GM12878 (cell line): ENCODE measurements at regions not wholly inside any gene's neighbourhood (a gene's known extent, or its start where the extent isn't known, plus 50 kb on each side); places are given as distances from the start of the nearest gene placed in this dataset.

Experiments
- ATAC-seq: fragments of 200-7000 bp; cut with Tn5 transposase; 3 replicates; pipeline ENCODE4 v1.9.1; 2020; ENCODE audit warnings: mild to moderate bottlenecking, moderate library complexity
- BruUV-seq: library from RNA; stranded (reverse); fragments of 400-500 nt; replicated peaks from 2 replicates; lab custom pipeline; 2021; lab: Mats Ljungman, UMichigan
- CTCF ChIA-PET: fragments of 300-600 bp; sonication (Branson Sonifier 250); formaldehyde crosslinking; extraction: SDS; loops from one replicate; lab custom pipeline; 2021; ENCODE audit warnings: inconsistent platforms; lab: Yijun Ruan, JAX
- POLR2A ChIA-PET: fragments of 350-600 bp; formaldehyde crosslinking; extraction: SDS; loops from one replicate; lab custom pipeline; 2021; ENCODE audit warnings: inconsistent platforms; lab: Charles Lee
- RAD21 ChIA-PET: fragments of 300-600 bp; sonication (Branson Sonifier 250); formaldehyde crosslinking; loops from one replicate; lab custom pipeline; 2023; ENCODE audit warnings: antibody characterized with exemption; ENCODE audit not compliant: unreplicated experiment; lab: Charles Lee
- SMC1A ChIA-PET: fragments of 300-600 bp; sonication (Branson Sonifier 250); formaldehyde crosslinking; loops from one replicate; lab custom pipeline; 2023; ENCODE audit not compliant: unreplicated experiment, uncharacterized antibody; lab: Charles Lee
- DNase-seq: peaks from one replicate; pipeline ENCODE4 v3.0.0-alpha.2; 2011; ENCODE audit warnings: low read depth, low spot score
- FAIRE-seq: peaks from 3 replicates; lab custom pipeline; 2011; peaks lifted over from hg19 to GRCh38; lab: Jason Lieb, UNC
- H2AFZ ChIP-seq: 2 replicates; pipeline ENCODE4 v1.6.0; 2011; ENCODE audit warnings: low read depth, low read length, control low read depth; ENCODE audit not compliant: control insufficient read depth
- H3K27ac ChIP-seq: 2 replicates; pipeline ENCODE4 v1.5.1; 2011; ENCODE audit warnings: control low read depth; ENCODE audit not compliant: control insufficient read depth, insufficient read depth
- H3K27me3 ChIP-seq, 2 experiments: replicated peaks in 1 of 2; 2 replicates each; pipeline versions ENCODE4 v1.6.0 to v1.6.1; 2011; ENCODE audit warnings: low read length in 1 of 2; ENCODE audit not compliant: control insufficient read depth in 2 of 2, insufficient read depth in 2 of 2
- H3K36me3 ChIP-seq, 2 experiments: 2 replicates each; pipeline ENCODE4 v1.5.1; 2011; ENCODE audit warnings: low read length in 1 of 2; ENCODE audit not compliant: control insufficient read depth in 2 of 2, insufficient read depth in 2 of 2
- H3K4me1 ChIP-seq: 2 replicates; pipeline ENCODE4 v1.6.1; 2011; ENCODE audit warnings: mild to moderate bottlenecking, low read length, moderate library complexity, mixed read lengths; ENCODE audit not compliant: control insufficient read depth, insufficient read depth
- H3K4me2 ChIP-seq: 2 replicates; pipeline ENCODE4 v1.6.0; 2011; ENCODE audit warnings: control low read depth; ENCODE audit not compliant: control insufficient read depth, insufficient read depth
- H3K4me3 ChIP-seq: fragments of 200-600 bp; sonication (generic); 2 replicates; pipeline ENCODE4 v1.5.1; 2016
- H3K79me2 ChIP-seq: 2 replicates; pipeline ENCODE4 v1.6.0; 2011; ENCODE audit warnings: low read length; ENCODE audit not compliant: control insufficient read depth, insufficient read depth
- H3K9ac ChIP-seq: 2 replicates; pipeline ENCODE4 v1.8.0; 2011; ENCODE audit warnings: low read length, control low read depth, mixed read lengths; ENCODE audit not compliant: control insufficient read depth, insufficient read depth
- H3K9me3 ChIP-seq: replicated peaks from 3 replicates; pipeline ENCODE4 v1.5.1; 2011; ENCODE audit warnings: mild to moderate bottlenecking, low read length; ENCODE audit not compliant: control insufficient read depth, insufficient read depth
- H4K20me1 ChIP-seq: 2 replicates; pipeline ENCODE4 v1.6.0; 2011; ENCODE audit not compliant: control insufficient read depth, insufficient read depth
- BHLHE40 ChIP-seq, 2 experiments: fragments of 450-650 bp in 1 of 2; IDR thresholded peaks; 2 replicates each; pipeline ENCODE4 v1.6.1; 2011 to 2017; ENCODE audit warnings: low read depth in 2 of 2, borderline replicate concordance in 1 of 2, improper control_type of control experiment in 1 of 2, low read length in 1 of 2, mild to moderate bottlenecking in 1 of 2
- FOS ChIP-seq: IDR thresholded peaks from 3 replicates; pipeline ENCODE4 v1.6.1; 2011; ENCODE audit warnings: borderline replicate concordance; ENCODE audit not compliant: insufficient read length; ENCODE audit errors: extremely low read depth
- HCFC1 ChIP-seq: fragments of 150-350 bp; IDR thresholded peaks from 2 replicates; pipeline ENCODE4 v1.6.1; 2014; ENCODE audit warnings: low read length
- IRF4 ChIP-seq: IDR thresholded peaks from 2 replicates; pipeline ENCODE4 v1.6.1; 2011; ENCODE audit warnings: low read depth, low read length
- MEF2B ChIP-seq: fragments of 450-650 bp; IDR thresholded peaks from 2 replicates; pipeline ENCODE4 v1.6.1; 2018; ENCODE audit warnings: mild to moderate bottlenecking, moderate library complexity; ENCODE audit not compliant: partially characterized antibody, poor library complexity, severe bottlenecking
- MTA2 ChIP-seq: fragments of 450-650 bp; IDR thresholded peaks from 2 replicates; pipeline ENCODE4 v1.6.1; 2016; ENCODE audit warnings: low read depth, mild to moderate bottlenecking, moderate library complexity
- NBN ChIP-seq: fragments of 450-650 bp; IDR thresholded peaks from 2 replicates; pipeline ENCODE4 v1.6.1; 2016
- POLR2AphosphoS2 ChIP-seq: IDR thresholded peaks from 2 replicates; pipeline ENCODE4 v1.6.1; 2011; ENCODE audit warnings: low read depth, mild to moderate bottlenecking, low read length, improper control_type of control experiment, moderate library complexity
- RFX5 ChIP-seq: IDR thresholded peaks from 2 replicates; pipeline ENCODE4 v1.6.1; 2011; ENCODE audit warnings: low read depth, low read length, improper control_type of control experiment
- SPI1 ChIP-seq: IDR thresholded peaks from 2 replicates; pipeline ENCODE4 v1.6.1; 2011; ENCODE audit warnings: low read depth, mild to moderate bottlenecking, low read length, moderate library complexity, borderline replicate concordance; ENCODE audit not compliant: insufficient read depth
- SRF ChIP-seq, 2 experiments: IDR thresholded peaks; 2 replicates each; pipeline ENCODE4 v1.6.1; 2011; ENCODE audit warnings: low read depth in 2 of 2, low read length in 2 of 2, mild to moderate bottlenecking in 1 of 2, moderate library complexity in 1 of 2
- SUPT20H ChIP-seq: IDR thresholded peaks from 2 replicates; pipeline ENCODE4 v1.6.1; 2011; ENCODE audit warnings: low read depth, mild to moderate bottlenecking, low read length, moderate library complexity, borderline replicate concordance; ENCODE audit not compliant: control insufficient read depth
- ZNF274 ChIP-seq: IDR thresholded peaks from one replicate; pipeline ENCODE4 v1.8.0; 2011; ENCODE audit not compliant: insufficient read length, insufficient read depth
- ZZZ3 ChIP-seq: IDR thresholded peaks from 2 replicates; pipeline ENCODE4 v1.6.1; 2011; ENCODE audit warnings: low read depth; ENCODE audit not compliant: control insufficient read depth, insufficient read length
- WGBS: methylation state at CpG from one replicate; pipeline ENCODE4 v1.1.6; 2016; ENCODE audit warnings: low lambda C conversion rate; ENCODE audit not compliant: insufficient replicate concordance, insufficient coverage; ENCODE audit errors: missing lambda C conversion rate; 5-methylcytosine and 5-hydroxymethylcytosine counted together
- in situ Hi-C: fragments of 300-500 bp; cut with MboI; formaldehyde crosslinking; loops from 9 replicates; pipeline ENCODE4 v1.14.3; 2018; ENCODE audit warnings: mixed read lengths
- intact Hi-C: fragments of 100-400 bp; cut with micrococcal nuclease; formaldehyde crosslinking; loops from one replicate; pipeline ENCODE4 v1.14.2; 2022; ENCODE audit not compliant: unreplicated experiment
- TF ChIP-seq, protein P1 (sequence below): IDR thresholded peaks from 2 replicates; pipeline ENCODE4 v1.6.1; 2012; ENCODE audit warnings: low read length, inconsistent platforms

DNA sequence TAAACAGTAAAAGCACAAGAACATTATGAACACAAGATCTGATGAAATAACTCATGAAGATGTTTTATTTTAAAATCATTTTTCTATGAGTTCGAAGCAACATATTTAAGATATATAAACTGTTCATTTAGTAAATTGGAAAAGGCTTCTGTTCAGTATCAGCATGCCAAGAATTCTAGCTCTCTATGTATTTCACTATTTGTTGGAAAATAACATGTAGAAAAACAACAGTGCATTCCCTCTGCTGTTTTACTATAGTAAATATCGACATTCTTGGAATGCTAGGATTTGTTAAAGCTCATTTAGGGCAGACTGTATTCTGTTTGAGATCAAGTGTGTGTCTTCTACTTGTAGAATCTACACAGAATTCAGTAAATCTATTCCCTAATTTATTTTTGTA lies 750.2 kb downstream of the CCDC85A start:
- TF ChIP-seq MTA2 = no peak
- no peak for TF ChIP-seq ZZZ3
- TF ChIP-seq SRF (IDR thresholded peaks at IDR 0.05; ENCODE audit: low read depth in 2 of 2, low read length in 2 of 2) = no peak
- no peak for TF ChIP-seq RFX5
- TF ChIP-seq MEF2B = no peak
- TF ChIP-seq NBN = no peak
- TF ChIP-seq, protein P1, sequence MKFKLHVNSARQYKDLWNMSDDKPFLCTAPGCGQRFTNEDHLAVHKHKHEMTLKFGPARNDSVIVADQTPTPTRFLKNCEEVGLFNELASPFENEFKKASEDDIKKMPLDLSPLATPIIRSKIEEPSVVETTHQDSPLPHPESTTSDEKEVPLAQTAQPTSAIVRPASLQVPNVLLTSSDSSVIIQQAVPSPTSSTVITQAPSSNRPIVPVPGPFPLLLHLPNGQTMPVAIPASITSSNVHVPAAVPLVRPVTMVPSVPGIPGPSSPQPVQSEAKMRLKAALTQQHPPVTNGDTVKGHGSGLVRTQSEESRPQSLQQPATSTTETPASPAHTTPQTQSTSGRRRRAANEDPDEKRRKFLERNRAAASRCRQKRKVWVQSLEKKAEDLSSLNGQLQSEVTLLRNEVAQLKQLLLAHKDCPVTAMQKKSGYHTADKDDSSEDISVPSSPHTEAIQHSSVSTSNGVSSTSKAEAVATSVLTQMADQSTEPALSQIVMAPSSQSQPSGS = no peak
- no peak for TF ChIP-seq SUPT20H
- no peak for TF ChIP-seq ZNF274
- TF ChIP-seq POLR2AphosphoS2 = no peak
- TF ChIP-seq IRF4 = no peak
- TF ChIP-seq FOS = no peak
- TF ChIP-seq SPI1 = no peak
- TF ChIP-seq HCFC1 = no peak
- no peak for TF ChIP-seq BHLHE40 (IDR thresholded peaks at IDR 0.05; ENCODE audit: borderline replicate concordance in 1 of 2, low read depth in 2 of 2, low read length in 1 of 2)
- no TSS peak for BruUV-seq
- WGBS = 0% methylated on average over 2 of the region's 2 CpGs
- SMC1A ChIA-PET = no interaction called here
- Histone ChIP-seq H3K4me2 (no peak overlapping the region), H3K79me2 (no peaks in the 10 kb centered on the region), H3K4me1 (no peaks in the 10 kb centered on the region), H3K27ac (no peak overlapping the region), H3K9ac (no peak overlapping the region), H3K4me3 (no peak overlapping the region), H3K27me3 (no peaks in the 10 kb centered on the region), H3K36me3 (no peaks in the 10 kb centered on the region), H2AFZ (no peak overlapping the region), H4K20me1 (no peaks in the 10 kb centered on the region), H3K9me3 (no peaks in the 10 kb centered on the region)
- RAD21 ChIA-PET = no interaction called here
- FAIRE-seq (no peak), ATAC-seq (no peak), DNase-seq (no peak)
- POLR2A ChIA-PET = no interaction called here
- CTCF ChIA-PET = no interaction called here
- intact Hi-C loops (no loop called here), in situ Hi-C loops (no loop called here)
